ENCODE measurements at regions not wholly inside any gene's neighbourhood (a gene's known extent, or its start where the extent isn't known, plus 50 kb on each side); places are given as distances from the start of the nearest gene placed in this dataset.
"Not testable (repeated sequence)": the region's sequence is repeated elsewhere in the genome, so short reads cannot be mapped to it uniquely, and the experiment has no call there.

- intact Hi-C loops (cut with DNase I): no loop called here
- no peak for DNase-seq
- Histone ChIP-seq H3K9me3 (ENCODE audit: control insufficient read depth in 2 of 3, insufficient read depth in 1 of 3, low read length in 3 of 3) (no peaks in the 10 kb centered on the region), H3K27me3 (ENCODE audit: control insufficient read depth, insufficient read depth, low read length) (no peaks in the 10 kb centered on the region), H3K9ac (ENCODE audit: low read length in 3 of 3) (no peak overlapping the region), H3K4me3 (ENCODE audit: low read length in 3 of 3) (no peak overlapping the region), H3K4me1 (ENCODE audit: control insufficient read depth in 2 of 3, insufficient read depth in 2 of 3, low read depth in 1 of 3, low read length in 3 of 3) (no peaks in the 10 kb centered on the region), H3K27ac (ENCODE audit: low read depth in 2 of 2, low read length in 2 of 2) (no peak overlapping the region), H3K36me3 (ENCODE audit: control insufficient read depth in 2 of 3, insufficient read depth in 3 of 3, low read length in 3 of 3) (no peaks in the 10 kb centered on the region)
- no peak for TF ChIP-seq CTCF (IDR thresholded peaks at IDR 0.05; ENCODE audit: borderline replicate concordance, extremely low read depth, insufficient read depth)
- FAIRE-seq: no peak
Observed at GRCh38 chr3:20984594-20985205, 766.3 kb downstream of the ZNF385D start.

- TF ChIP-seq CTCF (IDR thresholded peaks at IDR 0.05; ENCODE audit: borderline replicate concordance, extremely low read depth, insufficient read depth): no peak
- DNase-seq (no peak), FAIRE-seq (no peak)
- H3K4me3 ChIP-seq (ENCODE audit: low read length in 3 of 3): no peak overlapping the region
- no peak overlapping the region for H3K27ac ChIP-seq (ENCODE audit: low read depth in 2 of 2, low read length in 2 of 2)
- intact Hi-C loops (cut with DNase I): no loop called here
- no peaks in the 10 kb centered on the region for H3K4me1 ChIP-seq (ENCODE audit: control insufficient read depth in 2 of 3, insufficient read depth in 2 of 3, low read depth in 1 of 3, low read length in 3 of 3)
- H3K9ac ChIP-seq (ENCODE audit: low read length in 3 of 3): no peak overlapping the region
- no peaks in the 10 kb centered on the region for H3K9me3 ChIP-seq (ENCODE audit: control insufficient read depth in 2 of 3, insufficient read depth in 1 of 3, low read length in 3 of 3)
- no peaks in the 10 kb centered on the region for H3K27me3 ChIP-seq (ENCODE audit: control insufficient read depth, insufficient read depth, low read length)
- no peaks in the 10 kb centered on the region for H3K36me3 ChIP-seq (ENCODE audit: control insufficient read depth in 2 of 3, insufficient read depth in 3 of 3, low read length in 3 of 3)
Observed at GRCh38 chr3:20975188-20975651, 775.8 kb downstream of the ZNF385D start.

GRCh38 chr3:20974396-20974795, 776.6 kb downstream of the ZNF385D start:
- Histone ChIP-seq H3K4me3 (ENCODE audit: low read length in 3 of 3) (no peak overlapping the region), H3K9ac (ENCODE audit: low read length in 3 of 3) (no peak overlapping the region), H3K27ac (ENCODE audit: low read depth in 2 of 2, low read length in 2 of 2) (no peak overlapping the region), H3K4me1 (ENCODE audit: control insufficient read depth in 2 of 3, insufficient read depth in 2 of 3, low read depth in 1 of 3, low read length in 3 of 3) (no peaks in the 10 kb centered on the region), H3K9me3 (ENCODE audit: control insufficient read depth in 2 of 3, insufficient read depth in 1 of 3, low read length in 3 of 3) (no peaks in the 10 kb centered on the region), H3K36me3 (ENCODE audit: control insufficient read depth in 2 of 3, insufficient read depth in 3 of 3, low read length in 3 of 3) (no peaks in the 10 kb centered on the region), H3K27me3 (ENCODE audit: control insufficient read depth, insufficient read depth, low read length) (no peaks in the 10 kb centered on the region)
- intact Hi-C loops (cut with DNase I): no loop called here
- DNase-seq (no peak), FAIRE-seq (no peak)
- no peak for TF ChIP-seq CTCF (IDR thresholded peaks at IDR 0.05; ENCODE audit: borderline replicate concordance, extremely low read depth, insufficient read depth)

GRCh38 chr3:20970807-20971206, 780.2 kb downstream of the ZNF385D start:
- intact Hi-C loops (cut with DNase I): not testable (repeated sequence)

GRCh38 chr3:20967485-20967884, 781.5 kb upstream of the SGO1 start:
- H3K9ac ChIP-seq (ENCODE audit: low read length in 3 of 3); FAIRE-seq; intact Hi-C loops (cut with DNase I): not testable (repeated sequence)

More at GRCh38 chr3:20970807-20971206, 780.2 kb downstream of the ZNF385D start:
- DNase-seq; H3K9ac ChIP-seq (ENCODE audit: low read length in 3 of 3); H3K4me1 ChIP-seq (ENCODE audit: control insufficient read depth in 2 of 3, insufficient read depth in 2 of 3, low read depth in 1 of 3, low read length in 3 of 3); H3K36me3 ChIP-seq (ENCODE audit: control insufficient read depth in 2 of 3, insufficient read depth in 3 of 3, low read length in 3 of 3); H3K27me3 ChIP-seq (ENCODE audit: control insufficient read depth, insufficient read depth, low read length); H3K4me3 ChIP-seq (ENCODE audit: low read length in 3 of 3); H3K27ac ChIP-seq (ENCODE audit: low read depth in 2 of 2, low read length in 2 of 2); FAIRE-seq; H3K9me3 ChIP-seq (ENCODE audit: control insufficient read depth in 2 of 3, insufficient read depth in 1 of 3, low read length in 3 of 3): not testable (repeated sequence)

More at GRCh38 chr3:20967485-20967884, 781.5 kb upstream of the SGO1 start:
- not testable (repeated sequence) for H3K9me3 ChIP-seq (ENCODE audit: control insufficient read depth in 2 of 3, insufficient read depth in 1 of 3, low read length in 3 of 3); H3K36me3 ChIP-seq (ENCODE audit: control insufficient read depth in 2 of 3, insufficient read depth in 3 of 3, low read length in 3 of 3); H3K4me3 ChIP-seq (ENCODE audit: low read length in 3 of 3); H3K27me3 ChIP-seq (ENCODE audit: control insufficient read depth, insufficient read depth, low read length); H3K4me1 ChIP-seq (ENCODE audit: control insufficient read depth in 2 of 3, insufficient read depth in 2 of 3, low read depth in 1 of 3, low read length in 3 of 3); H3K27ac ChIP-seq (ENCODE audit: low read depth in 2 of 2, low read length in 2 of 2); DNase-seq
